ENCODE measurements at regions not wholly inside any gene's neighbourhood (a gene's known extent, or its start where the extent isn't known, plus 50 kb on each side); places are given as distances from the start of the nearest gene placed in this dataset.
"Not testable (repeated sequence)": the region's sequence is repeated elsewhere in the genome, so short reads cannot be mapped to it uniquely, and the experiment has no call there.

GRCh38 chr13:44854313-44855060 lies 134.8 kb downstream of the NUFIP1 start:
- POLR2A ChIA-PET = no interaction called here
- CTCF ChIA-PET = no interaction called here

GRCh38 chr13:44853641-44854040 lies 135.6 kb downstream of the NUFIP1 start:
- POLR2A ChIA-PET = no interaction called here
- CTCF ChIA-PET = no interaction called here

GRCh38 chr13:44848920-44849676 lies 140.2 kb downstream of the NUFIP1 start:
- ChIA-PET CTCF (no interaction called here), POLR2A (interaction anchor here (0.5 kb wide), 1 partner anchor 34 kb away, joined by 3 read pairs; no protein-coding TSS in a partner anchor)

- POLR2A ChIA-PET = not testable (repeated sequence)
Observed at GRCh38 chr13:44845281-44846058, 143.8 kb downstream of the NUFIP1 start.

GRCh38 chr13:44844786-44845185 lies 144.5 kb downstream of the NUFIP1 start:
- POLR2A ChIA-PET = no interaction called here
- CTCF ChIA-PET = no interaction called here

More at GRCh38 chr13:44845281-44846058, 143.8 kb downstream of the NUFIP1 start:
- CTCF ChIA-PET = interaction anchor here (0.6 kb wide), 1 partner anchor 308 kb away, joined by 4 read pairs; no protein-coding TSS in a partner anchor

GRCh38 chr13:44843403-44843802 lies 145.9 kb downstream of the NUFIP1 start:
- ChIA-PET CTCF (no interaction called here), POLR2A (no interaction called here)

GRCh38 chr13:44842158-44842557 lies 147.1 kb downstream of the NUFIP1 start:
- ChIA-PET CTCF (no interaction called here), POLR2A (no interaction called here)

- POLR2A ChIA-PET = no interaction called here
- CTCF ChIA-PET = no interaction called here
Observed at GRCh38 chr13:44840131-44840530, 149.1 kb downstream of the NUFIP1 start.

GRCh38 chr13:44837250-44837649 lies 152.0 kb downstream of the NUFIP1 start:
- CTCF ChIA-PET = no interaction called here
- POLR2A ChIA-PET = no interaction called here

- CTCF ChIA-PET = no interaction called here
- POLR2A ChIA-PET = no interaction called here
Observed at GRCh38 chr13:44834404-44834803, 154.9 kb downstream of the NUFIP1 start.

GRCh38 chr13:44833626-44834025 lies 155.6 kb downstream of the NUFIP1 start:
- ChIA-PET POLR2A (no interaction called here), CTCF (no interaction called here)

GRCh38 chr13:44833139-44833538 lies 156.1 kb downstream of the NUFIP1 start:
- ChIA-PET POLR2A (no interaction called here), CTCF (interaction anchor here (0.7 kb wide), 1 partner anchor 110 kb away, joined by 3 read pairs; no protein-coding TSS in a partner anchor)

- POLR2A ChIA-PET = no interaction called here
- CTCF ChIA-PET = no interaction called here
Observed at GRCh38 chr13:44826591-44827350, 162.5 kb downstream of the NUFIP1 start.

GRCh38 chr13:44825953-44826352 lies 163.3 kb downstream of the NUFIP1 start:
- CTCF ChIA-PET = no interaction called here
- POLR2A ChIA-PET = no interaction called here

- CTCF ChIA-PET, POLR2A ChIA-PET: not testable (repeated sequence)
Observed at GRCh38 chr13:44823555-44823954, 165.7 kb downstream of the NUFIP1 start.

GRCh38 chr13:44822291-44822690 lies 167.0 kb downstream of the NUFIP1 start:
- CTCF ChIA-PET = no interaction called here

GRCh38 chr13:44819772-44820171 lies 169.5 kb downstream of the NUFIP1 start:
- ChIA-PET CTCF (no interaction called here), POLR2A (no interaction called here)

More at GRCh38 chr13:44822291-44822690, 167.0 kb downstream of the NUFIP1 start:
- POLR2A ChIA-PET = no interaction called here

GRCh38 chr13:44819245-44819644 lies 170.0 kb downstream of the NUFIP1 start:
- POLR2A ChIA-PET = no interaction called here
- CTCF ChIA-PET = no interaction called here

- POLR2A ChIA-PET = no interaction called here
- CTCF ChIA-PET = no interaction called here
Observed at GRCh38 chr13:44818428-44818827, 170.8 kb downstream of the NUFIP1 start.

GRCh38 chr13:44818016-44818415 lies 171.3 kb downstream of the NUFIP1 start:
- POLR2A ChIA-PET = no interaction called here
- CTCF ChIA-PET = no interaction called here
